K562 (cell line): ENCODE measurements at regions not wholly inside any gene's neighbourhood (a gene's known extent, or its start where the extent isn't known, plus 50 kb on each side); places are given as distances from the start of the nearest gene placed in this dataset.

Experiments
- ATAC-seq: fragments of 200-7000 bp; cut with Tn5 transposase; 3 replicates; pipeline ENCODE4 v1.9.1; 2020; ENCODE audit warnings: moderate library complexity
- BruUV-seq: library from RNA; stranded (reverse); fragments of 400-500 nt; replicated peaks from 2 replicates; lab custom pipeline; 2021; lab: Mats Ljungman, UMichigan
- CTCF ChIA-PET: fragments of 300-600 bp; formaldehyde crosslinking; extraction: SDS; loops from one replicate; lab custom pipeline; 2021; ENCODE audit warnings: low intra/inter-chr PET ratio; lab: Yijun Ruan, JAX
- POLR2A ChIA-PET: fragments of 300-600, 350-650 bp; sonication (Branson Sonifier 250); formaldehyde crosslinking; extraction: SDS; loops from one replicate; lab custom pipeline; 2021; ENCODE audit warnings: antibody characterized with exemption, inconsistent platforms; lab: Yijun Ruan, JAX
- DNase-seq, 4 experiments: peaks; one replicate each; pipeline versions ENCODE4 v3.0.0 to v3.0.0-alpha.2; 2011 to 2018; ENCODE audit warnings: low spot score in 3 of 4, mixed read lengths in 3 of 4; ENCODE audit errors: extremely low read depth in 1 of 4
- FAIRE-seq: peaks from 2 replicates; lab custom pipeline; 2011; peaks lifted over from hg19 to GRCh38; lab: Jason Lieb, UNC
- H2AFZ ChIP-seq: 2 replicates; pipeline ENCODE4 v1.6.0; 2011; ENCODE audit warnings: low read depth, low read length, control low read depth, inconsistent platforms
- H3K27ac ChIP-seq: fragments of 200-600 bp; 3 replicates; pipeline ENCODE4 v1.8.0; 2011; ENCODE audit warnings: low read depth, mild to moderate bottlenecking, control low read depth, inconsistent platforms, low read length, moderate library complexity, mixed read lengths; ENCODE audit errors: extremely low read depth
- H3K27me3 ChIP-seq, 2 experiments: fragments of 300-600 bp in 1 of 2; 2 replicates in 1 of 2; 3 replicates in 1 of 2; pipeline versions ENCODE4 v1.6.0 to v1.8.0; 2011; ENCODE audit warnings: inconsistent platforms in 2 of 2, low read length in 2 of 2, mild to moderate bottlenecking in 1 of 2, mixed read lengths in 1 of 2, moderate library complexity in 1 of 2; ENCODE audit not compliant: control insufficient read depth in 2 of 2, insufficient read depth in 2 of 2
- H3K36me3 ChIP-seq: fragments of 300-600 bp; 3 replicates; pipeline ENCODE4 v1.8.0; 2011; ENCODE audit warnings: mild to moderate bottlenecking, low read length, inconsistent platforms; ENCODE audit not compliant: control insufficient read depth, insufficient read depth
- H3K4me1 ChIP-seq, 2 experiments: fragments of 200-600 bp in 1 of 2; replicated peaks in 1 of 2; 2 replicates in 1 of 2; 3 replicates in 1 of 2; pipeline versions ENCODE4 v1.5.1 to v1.8.0; 2011; ENCODE audit warnings: inconsistent platforms in 2 of 2, low read length in 2 of 2, mild to moderate bottlenecking in 1 of 2, mixed read lengths in 1 of 2, moderate library complexity in 1 of 2; ENCODE audit not compliant: control insufficient read depth in 2 of 2, insufficient read depth in 2 of 2
- H3K4me2 ChIP-seq: 2 replicates; pipeline ENCODE4 v1.6.1; 2011; ENCODE audit warnings: low read length, control low read depth, inconsistent platforms, mixed read lengths; ENCODE audit not compliant: insufficient read depth
- H3K4me3 ChIP-seq: fragments of 200-600 bp; sonication (generic), shearing (Covaris generic); 2 replicates; pipeline ENCODE4 v1.5.1; 2016; ENCODE audit warnings: control low read depth, inconsistent platforms
- H3K79me2 ChIP-seq: fragments of 200-600 bp; 3 replicates; pipeline ENCODE4 v1.8.0; 2011; ENCODE audit warnings: low read length, inconsistent platforms; ENCODE audit not compliant: control insufficient read depth, insufficient read depth
- H3K9ac ChIP-seq, 2 experiments: 2 replicates each; pipeline versions ENCODE4 v1.6.0 to v1.6.1; 2011; ENCODE audit warnings: low read depth in 2 of 2, low read length in 2 of 2, control low read depth in 1 of 2, inconsistent platforms in 1 of 2, mild to moderate bottlenecking in 1 of 2, mixed read lengths in 1 of 2; ENCODE audit not compliant: insufficient read depth in 1 of 2
- H3K9me1 ChIP-seq: one replicate; pipeline ENCODE4 v1.6.0; 2011; ENCODE audit warnings: inconsistent platforms, mild to moderate bottlenecking, low read length, moderate library complexity; ENCODE audit not compliant: control insufficient read depth, insufficient read depth
- H3K9me3 ChIP-seq: replicated peaks from 2 replicates; pipeline ENCODE4 v1.5.1; 2011; ENCODE audit warnings: low read depth, low read length, inconsistent platforms; ENCODE audit not compliant: control insufficient read depth, insufficient read depth
- H4K20me1 ChIP-seq: replicated peaks from 2 replicates; pipeline ENCODE4 v1.6.1; 2011; ENCODE audit warnings: low read length, inconsistent platforms, mixed read lengths; ENCODE audit not compliant: control insufficient read depth, insufficient read depth
- CBX5 ChIP-seq: IDR thresholded peaks from 2 replicates; pipeline ENCODE4 v1.6.1; 2014; ENCODE audit warnings: low read depth, borderline replicate concordance
- CEBPZ ChIP-seq: fragments of 150-350 bp; IDR thresholded peaks from 2 replicates; pipeline ENCODE4 v1.6.1; 2014; ENCODE audit warnings: low read depth, mild to moderate bottlenecking, low read length, borderline replicate concordance
- CHD2 ChIP-seq: IDR thresholded peaks from 2 replicates; pipeline ENCODE4 v1.6.1; 2011; ENCODE audit warnings: low read depth, low read length
- KAT2B ChIP-seq: IDR thresholded peaks from one replicate; pipeline ENCODE4 v1.6.1; 2012; ENCODE audit warnings: low read depth, mild to moderate bottlenecking, control low read depth, inconsistent platforms, low read length, moderate library complexity
- MIER1 ChIP-seq: fragments of 450-650 bp; IDR thresholded peaks from 2 replicates; pipeline ENCODE4 v1.6.1; 2016; ENCODE audit warnings: antibody characterized with exemption, mild to moderate bottlenecking, low read depth
- SNIP1 ChIP-seq: fragments of 450-650 bp; IDR thresholded peaks from 2 replicates; pipeline ENCODE4 v1.7.1; 2017; ENCODE audit warnings: low read depth, mild to moderate bottlenecking
- TFE3 ChIP-seq: fragments of 450-650 bp; formaldehyde crosslinking; IDR thresholded peaks from 2 replicates; pipeline ENCODE4 v1.4.0; 2020; ENCODE audit warnings: mild to moderate bottlenecking, mixed read lengths
- THAP12 ChIP-seq: fragments of 250-450 bp; sonication (Bioruptor Pico); IDR thresholded peaks from 2 replicates; pipeline ENCODE4 v1.9.0; 2021; ENCODE audit warnings: mild to moderate bottlenecking, inconsistent platforms
- USF1 ChIP-seq: sonication (generic); formaldehyde crosslinking; IDR thresholded peaks from 2 replicates; pipeline ENCODE4 v1.9.0; 2022; ENCODE audit warnings: mild to moderate bottlenecking, missing genetic modification reagents
- VEZF1 ChIP-seq: fragments of 200-800 bp; sonication (Bioruptor generic); IDR thresholded peaks from 2 replicates; pipeline ENCODE4 v1.6.1; 2017; ENCODE audit warnings: missing genetic modification characterization, missing compliant biosample characterization
- ZNF121 ChIP-seq: sonication (generic); formaldehyde crosslinking; conservative IDR thresholded peaks from 2 replicates; pipeline ENCODE4 v1.8.0; 2022; ENCODE audit warnings: missing genetic modification reagents
- ZNF134 ChIP-seq: fragments of 250-450 bp; sonication (Bioruptor Pico); conservative IDR thresholded peaks from 2 replicates; pipeline ENCODE4 v1.4.0; 2020
- ZNF23 ChIP-seq: fragments of 250-450 bp; sonication (Bioruptor Pico); IDR thresholded peaks from 2 replicates; pipeline ENCODE4 v1.4.0; 2020; ENCODE audit warnings: mild to moderate bottlenecking
- in situ Hi-C: fragments of 300-500 bp; cut with MboI; formaldehyde crosslinking; loops from 4 replicates; pipeline ENCODE4 v1.15.0; 2018; ENCODE audit warnings: inconsistent platforms, mixed read lengths
- intact Hi-C: fragments of 100-400 bp; cut with micrococcal nuclease; formaldehyde crosslinking; loops from 2 replicates; pipeline ENCODE4 v1.14.2; 2022

GRCh38 chr2:147485210-147485851 lies 359.5 kb upstream of the ACVR2A start:
- no peak for ATAC-seq
- in situ Hi-C loops (no loop called here), intact Hi-C loops (no loop called here)
- Histone ChIP-seq H3K9me3 (no peaks in the 10 kb centered on the region), H3K27me3 (no peaks in the 10 kb centered on the region), H3K36me3 (no peaks in the 10 kb centered on the region), H3K79me2 (no peaks in the 10 kb centered on the region), H3K4me2 (no peak overlapping the region), H3K4me1 (no peaks in the 10 kb centered on the region), H3K27ac (no peak overlapping the region), H3K4me3 (no peak overlapping the region), H3K9me1 (no peaks in the 10 kb centered on the region), H4K20me1 (no peaks in the 10 kb centered on the region), H2AFZ (no peak overlapping the region), H3K9ac (no peak overlapping the region)
- POLR2A ChIA-PET, result no interaction called here
- no TSS peak for BruUV-seq
- DNase-seq, result no peak
- no peak for FAIRE-seq
- CTCF ChIA-PET, result no interaction called here
- no peak for TF ChIP-seq ZNF134 (CRISPR knock-in tag)
- TF ChIP-seq ZNF121 (CRISPR knock-in tag), result no peak
- TF ChIP-seq MIER1, result no peak
- no peak for TF ChIP-seq CBX5
- no peak for TF ChIP-seq CHD2
- TF ChIP-seq TFE3 (CRISPR knock-in tag), result no peak
- TF ChIP-seq THAP12 (CRISPR knock-in tag), result no peak
- TF ChIP-seq SNIP1, result no peak
- no peak for TF ChIP-seq USF1 (CRISPR knock-in tag)
- no peak for TF ChIP-seq KAT2B
- TF ChIP-seq CEBPZ, result no peak
- TF ChIP-seq VEZF1 (CRISPR knock-in tag), result no peak
- no peak for TF ChIP-seq ZNF23 (CRISPR knock-in tag)
